H1 (cell line): ENCODE measurements at regions not wholly inside any gene's neighbourhood (a gene's known extent, or its start where the extent isn't known, plus 50 kb on each side); places are given as distances from the start of the nearest gene placed in this dataset.

ENCODE experiments used
- CTCF ChIA-PET: fragments of 300-600 bp; sonication (Branson Sonifier 250); formaldehyde crosslinking; loops from one replicate; lab custom pipeline; 2021; ENCODE audit not compliant: partially characterized antibody; lab: Charles Lee
- POLR2A ChIA-PET: fragments of 300-600 bp; sonication (Branson Sonifier 250); formaldehyde crosslinking; loops from one replicate; lab custom pipeline; 2021; ENCODE audit warnings: inconsistent platforms; ENCODE audit not compliant: partially characterized antibody; lab: Charles Lee
- DNase-seq, 2 experiments: peaks; one replicate each; pipeline versions ENCODE4 v3.0.0 to v3.0.0-alpha.2; 2010 to 2022; ENCODE audit warnings: low spot score in 2 of 2, low read depth in 1 of 2, mixed read lengths in 1 of 2
- FAIRE-seq: peaks from 2 replicates; lab custom pipeline; 2011; peaks lifted over from hg19 to GRCh38; lab: Jason Lieb, UNC
- H2AFZ ChIP-seq: 2 replicates; pipeline ENCODE4 v1.8.1; 2012; ENCODE audit warnings: low read length, inconsistent platforms
- H2AK5ac ChIP-seq: 2 replicates; pipeline ENCODE4 v1.6.1; 2013; ENCODE audit warnings: low read depth, low read length
- H2BK120ac ChIP-seq: replicated peaks from 2 replicates; pipeline ENCODE3; 2013; ENCODE audit warnings: low read depth, low read length, inconsistent platforms
- H2BK12ac ChIP-seq: 2 replicates; pipeline ENCODE4 v1.6.1; 2013; ENCODE audit warnings: low read depth, low read length
- H2BK15ac ChIP-seq: 2 replicates; pipeline ENCODE4 v1.6.1; 2013; ENCODE audit warnings: low read length
- H2BK20ac ChIP-seq: 2 replicates; pipeline ENCODE4 v1.6.1; 2013; ENCODE audit warnings: low read length
- H2BK5ac ChIP-seq: 2 replicates; pipeline ENCODE4 v1.6.1; 2013; ENCODE audit warnings: low read depth, low read length
- H3K14ac ChIP-seq: 2 replicates; pipeline ENCODE4 v1.6.1; 2013; ENCODE audit warnings: inconsistent platforms; ENCODE audit not compliant: insufficient read length
- H3K18ac ChIP-seq: 2 replicates; pipeline ENCODE4 v1.6.1; 2013; ENCODE audit warnings: low read length; ENCODE audit errors: extremely low read depth
- H3K23ac ChIP-seq: 2 replicates; pipeline ENCODE4 v1.6.1; 2013; ENCODE audit warnings: inconsistent platforms; ENCODE audit not compliant: insufficient read length
- H3K23me2 ChIP-seq: 2 replicates; pipeline ENCODE4 v1.6.1; 2013; ENCODE audit warnings: low read depth, low read length
- H3K27ac ChIP-seq: 2 replicates; pipeline ENCODE4 v1.6.1; 2011; ENCODE audit warnings: low read depth, low read length, inconsistent platforms
- H3K27me3 ChIP-seq, 4 experiments: replicated peaks in 1 of 4; 1 replicate in 1 of 4; 2 replicates in 3 of 4; pipeline versions ENCODE4 v1.6.1 to v1.8.1; 2011 to 2013; ENCODE audit warnings: low read length in 3 of 4, mild to moderate bottlenecking in 3 of 4, inconsistent platforms in 2 of 4, mixed read lengths in 2 of 4, moderate library complexity in 1 of 4; ENCODE audit not compliant: control insufficient read depth in 3 of 4, insufficient read depth in 3 of 4; ENCODE audit errors: extremely low read depth in 1 of 4
- H3K36me3 ChIP-seq, 4 experiments: 2 replicates each; pipeline versions ENCODE4 v1.6.1 to v1.8.1; 2011 to 2013; ENCODE audit warnings: mild to moderate bottlenecking in 4 of 4, low read length in 3 of 4, moderate library complexity in 2 of 4, control low read depth in 1 of 4, inconsistent platforms in 1 of 4; ENCODE audit not compliant: insufficient read depth in 4 of 4, control insufficient read depth in 2 of 4
- H3K4ac ChIP-seq: replicated peaks from 2 replicates; pipeline ENCODE3; 2013; ENCODE audit warnings: low read length, low read depth, mixed read lengths, inconsistent platforms; ENCODE audit not compliant: insufficient read length
- H3K4me1 ChIP-seq, 4 experiments: replicated peaks in 1 of 4; 1 replicate in 1 of 4; 2 replicates in 3 of 4; pipeline versions ENCODE4 v1.6.1 to v1.8.1; 2011 to 2013; ENCODE audit warnings: low read length in 3 of 4, inconsistent platforms in 2 of 4, mixed read lengths in 1 of 4; ENCODE audit not compliant: insufficient read depth in 4 of 4, control insufficient read depth in 3 of 4
- H3K4me2 ChIP-seq, 2 experiments: 2 replicates each; pipeline versions ENCODE4 v1.6.1 to v1.8.1; 2011 to 2013; ENCODE audit warnings: low read depth in 2 of 2, low read length in 2 of 2, control low read depth in 1 of 2, inconsistent platforms in 1 of 2, mild to moderate bottlenecking in 1 of 2; ENCODE audit not compliant: insufficient read depth in 1 of 2
- H3K4me3 ChIP-seq, 4 experiments: fragments of 200-600, 300-600 bp in 1 of 4; sonication (generic), shearing (Covaris generic), sonication (Bioruptor Twin) in 1 of 4; 2 replicates each; pipeline versions ENCODE4 v1.5.1 to v1.8.1; 2011 to 2016; ENCODE audit warnings: low read length in 4 of 4, low read depth in 3 of 4, control low read depth in 2 of 4, inconsistent platforms in 2 of 4, mild to moderate bottlenecking in 2 of 4, mixed read lengths in 1 of 4, moderate library complexity in 1 of 4; ENCODE audit not compliant: insufficient read depth in 2 of 4; ENCODE audit errors: extremely low read depth in 1 of 4
- H3K56ac ChIP-seq: replicated peaks from 2 replicates; pipeline ENCODE3; 2013; ENCODE audit warnings: low read depth, mild to moderate bottlenecking, mixed read lengths, low read length, inconsistent platforms; ENCODE audit not compliant: insufficient read length
- H3K79me1 ChIP-seq: 2 replicates; pipeline ENCODE4 v1.6.1; 2013; ENCODE audit warnings: low read depth, low read length, control low read depth
- H3K79me2 ChIP-seq, 2 experiments: 2 replicates each; pipeline versions ENCODE4 v1.6.1 to v1.8.1; 2012 to 2013; ENCODE audit warnings: low read length in 2 of 2, mild to moderate bottlenecking in 2 of 2, inconsistent platforms in 1 of 2; ENCODE audit not compliant: insufficient read depth in 2 of 2, control insufficient read depth in 1 of 2
- H3K9ac ChIP-seq, 4 experiments: replicated peaks in 1 of 4; 1 replicate in 1 of 4; 2 replicates in 3 of 4; pipeline versions ENCODE4 v1.6.1 to v1.8.1; 2011 to 2013; ENCODE audit warnings: low read depth in 3 of 4, low read length in 3 of 4, control low read depth in 2 of 4, mild to moderate bottlenecking in 2 of 4, moderate library complexity in 2 of 4, inconsistent platforms in 1 of 4; ENCODE audit errors: extremely low read depth in 1 of 4
- H3K9me3 ChIP-seq, 2 experiments: 2 replicates each; pipeline versions ENCODE4 v1.6.1 to v1.8.1; 2012 to 2013; ENCODE audit warnings: mild to moderate bottlenecking in 2 of 2, moderate library complexity in 2 of 2, control low read depth in 1 of 2, inconsistent platforms in 1 of 2, low read depth in 1 of 2, low read length in 1 of 2, mixed read lengths in 1 of 2; ENCODE audit not compliant: insufficient read depth in 2 of 2
- H4K20me1 ChIP-seq, 2 experiments: replicated peaks in 1 of 2; 2 replicates each; pipeline versions ENCODE3 to v1.8.1; 2011 to 2013; ENCODE audit warnings: inconsistent platforms in 2 of 2, low read length in 2 of 2, mild to moderate bottlenecking in 1 of 2; ENCODE audit not compliant: insufficient read depth in 2 of 2, control insufficient read depth in 1 of 2
- H4K5ac ChIP-seq: 2 replicates; pipeline ENCODE4 v1.6.1; 2013; ENCODE audit warnings: low read length, low read depth, mixed read lengths, inconsistent platforms; ENCODE audit not compliant: insufficient read length
- H4K8ac ChIP-seq: 2 replicates; pipeline ENCODE4 v1.8.0; 2013; ENCODE audit warnings: mild to moderate bottlenecking, moderate library complexity, low read length, inconsistent platforms; ENCODE audit not compliant: insufficient read depth; ENCODE audit errors: extremely low read depth
- H4K91ac ChIP-seq: replicated peaks from 2 replicates; pipeline ENCODE3; 2013; ENCODE audit warnings: low read length, mixed read lengths, inconsistent platforms; ENCODE audit not compliant: insufficient read length
- BACH1 ChIP-seq: IDR thresholded peaks from 2 replicates; pipeline ENCODE4 v1.6.1; 2012; ENCODE audit warnings: low read length, improper control_type of control experiment
- BRCA1 ChIP-seq: IDR thresholded peaks from 2 replicates; pipeline ENCODE4 v1.6.1; 2012; ENCODE audit warnings: low read depth, low read length, improper control_type of control experiment
- EGR1 ChIP-seq: IDR thresholded peaks from 2 replicates; pipeline ENCODE4 v1.6.1; 2011; ENCODE audit warnings: low read depth, low read length, borderline replicate concordance
- EZH2 ChIP-seq: fragments of 200-600 bp; sonication (generic); IDR thresholded peaks from 2 replicates; pipeline ENCODE4 v1.7.1; 2012; ENCODE audit warnings: low read depth, mild to moderate bottlenecking, moderate library complexity, low read length, inconsistent platforms; ENCODE audit not compliant: severe bottlenecking
- GABPA ChIP-seq: IDR thresholded peaks from 2 replicates; pipeline ENCODE4 v1.6.1; 2011; ENCODE audit warnings: mild to moderate bottlenecking, low read length, moderate library complexity, borderline replicate concordance; ENCODE audit not compliant: insufficient read depth
- KDM4A ChIP-seq: IDR thresholded peaks from one replicate; pipeline ENCODE4 v1.7.1; 2012; ENCODE audit warnings: low read depth, mild to moderate bottlenecking, moderate library complexity, low read length, inconsistent platforms; ENCODE audit not compliant: severe bottlenecking
- KDM5A ChIP-seq: fragments of 200-600 bp; IDR thresholded peaks from 2 replicates; pipeline ENCODE4 v1.7.1; 2012; ENCODE audit warnings: mild to moderate bottlenecking, low read length, inconsistent platforms, mixed read lengths
- NANOG ChIP-seq: IDR thresholded peaks from 2 replicates; pipeline ENCODE4 v1.6.1; 2011; ENCODE audit warnings: low read length, low read depth, mild to moderate bottlenecking, inconsistent platforms; ENCODE audit not compliant: insufficient read depth, poor library complexity, severe bottlenecking
- RBBP5 ChIP-seq: IDR thresholded peaks from 2 replicates; pipeline ENCODE4 v1.7.1; 2012; ENCODE audit warnings: low read depth, mild to moderate bottlenecking, inconsistent platforms, low read length, moderate library complexity, borderline replicate concordance
- SAP30 ChIP-seq: fragments of 300-600 bp; sonication (generic); IDR thresholded peaks from 2 replicates; pipeline ENCODE4 v1.7.1; 2012; ENCODE audit warnings: low read length, moderate library complexity, mild to moderate bottlenecking, inconsistent platforms; ENCODE audit not compliant: insufficient read depth, insufficient replicate concordance
- SIX5 ChIP-seq: IDR thresholded peaks from 2 replicates; pipeline ENCODE4 v1.6.1; 2011; ENCODE audit warnings: mild to moderate bottlenecking, low read depth, low read length
- SRF ChIP-seq: IDR thresholded peaks from 2 replicates; pipeline ENCODE4 v1.6.1; 2011; ENCODE audit warnings: mild to moderate bottlenecking, low read depth, low read length, moderate library complexity
- TAF1 ChIP-seq: IDR thresholded peaks from 2 replicates; pipeline ENCODE4 v1.6.1; 2011; ENCODE audit warnings: mild to moderate bottlenecking, low read depth, low read length
- TEAD4 ChIP-seq: IDR thresholded peaks from 2 replicates; pipeline ENCODE4 v1.6.1; 2012; ENCODE audit warnings: low read depth, low read length, inconsistent platforms, mixed read lengths
- WGBS, 2 experiments: shearing (Covaris generic) in 1 of 2; methylation state at CpG; one replicate each; pipeline versions ENCODE4 v1.1.6 to v1.1.7; 2013 to 2015; ENCODE audit warnings: low lambda C conversion rate in 2 of 2, mixed read lengths in 2 of 2, inconsistent platforms in 1 of 2, low coverage in 1 of 2, missing lambda C conversion rate in 1 of 2; ENCODE audit not compliant: insufficient replicate concordance in 2 of 2, insufficient coverage in 1 of 2, insufficient read length in 1 of 2; ENCODE audit errors: extremely low coverage in 1 of 2, missing lambda C conversion rate in 1 of 2; 5-methylcytosine and 5-hydroxymethylcytosine counted together

DNA sequence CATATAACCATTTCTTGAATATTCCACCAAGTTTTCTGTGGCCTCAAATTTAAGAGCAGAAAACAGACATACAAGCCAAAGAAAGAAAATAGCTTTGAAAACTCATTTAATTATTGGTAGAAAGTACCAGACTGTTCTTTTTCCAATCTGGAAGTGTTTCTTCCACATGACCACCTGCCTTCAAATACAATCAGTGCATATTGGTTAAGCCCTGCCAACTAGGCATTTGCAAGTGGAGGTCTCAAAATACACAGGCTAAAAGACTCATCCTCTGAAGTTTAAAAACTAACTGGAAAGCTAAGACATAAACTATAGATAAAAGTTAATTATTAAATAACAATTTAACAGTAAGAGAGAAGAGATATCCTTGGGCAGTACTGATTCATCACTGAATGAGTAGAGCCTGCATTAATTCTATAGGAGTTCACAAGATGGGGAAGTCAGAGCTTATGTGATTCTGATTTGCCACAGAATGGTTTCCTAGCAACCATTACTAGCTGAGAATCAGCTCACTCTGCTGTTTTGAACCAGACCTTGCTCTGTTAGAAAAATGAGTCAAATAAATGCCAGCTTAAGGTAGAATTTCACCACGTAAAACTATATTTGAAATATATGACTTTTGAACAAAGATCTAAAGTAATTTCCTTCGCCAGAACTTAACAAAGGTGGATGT lies 433.8 kb downstream of the FUT8 start:
- WGBS, 2 experiments, result 86% methylated on average over 2 of the region's 2 CpGs; no CpG with 5 or more reads in 1 of the 2 experiments
- no peak overlapping the region for H3K14ac ChIP-seq
- no peak overlapping the region for H3K23ac ChIP-seq
- FAIRE-seq (no peak), DNase-seq (no peak)
- no peak overlapping the region for H2BK20ac ChIP-seq
- no peaks in the 10 kb centered on the region for H3K36me3 ChIP-seq
- H2BK5ac ChIP-seq, result no peak overlapping the region
- H2BK15ac ChIP-seq, result no peak overlapping the region
- no peaks in the 10 kb centered on the region for H4K20me1 ChIP-seq
- H3K56ac ChIP-seq, result no peak overlapping the region
- no peaks in the 10 kb centered on the region for H3K79me2 ChIP-seq
- H3K79me1 ChIP-seq, result no peaks in the 10 kb centered on the region
- ChIA-PET CTCF (interaction anchor here (0.8 to 1.6 kb wide), 6 partner anchors 14 to 131 kb away, joined by 3 to 6 read pairs (median 3); no protein-coding TSS in a partner anchor), POLR2A (no interaction called here)
- no peak overlapping the region for H4K91ac ChIP-seq
- H2BK120ac ChIP-seq, result no peak overlapping the region
- H4K8ac ChIP-seq, result no peak overlapping the region
- H3K18ac ChIP-seq, result no peak overlapping the region
- no peak overlapping the region for H2AK5ac ChIP-seq
- H3K9ac ChIP-seq, result no peak overlapping the region
- H3K4ac ChIP-seq, result no peak overlapping the region
- no peak overlapping the region for H3K27ac ChIP-seq
- H3K9me3 ChIP-seq, result no peaks in the 10 kb centered on the region
- no peak overlapping the region for H3K4me2 ChIP-seq
- no peak overlapping the region for H2BK12ac ChIP-seq
- H2AFZ ChIP-seq, result no peak overlapping the region
- H3K23me2 ChIP-seq, result no peaks in the 10 kb centered on the region
- no peaks in the 10 kb centered on the region for H3K27me3 ChIP-seq
- no peaks in the 10 kb centered on the region for H3K4me1 ChIP-seq
- no peak overlapping the region for H3K4me3 ChIP-seq
- no peak overlapping the region for H4K5ac ChIP-seq
- TF ChIP-seq GABPA (no peak), BACH1 (no peak), BRCA1 (no peak), RBBP5 (no peak), EZH2 (no peak), EGR1 (no peak), SIX5 (no peak), NANOG (no peak), KDM4A (no peak), TAF1 (no peak), TEAD4 (no peak), SAP30 (no peak), SRF (no peak), KDM5A (no peak)
